ENCODE measurements at regions not wholly inside any gene's neighbourhood (a gene's known extent, or its start where the extent isn't known, plus 50 kb on each side); places are given as distances from the start of the nearest gene placed in this dataset.

- no peak for DNase-seq
These were observed 1553.0 kb upstream of the PIK3C3 start for GRCh38 chr18:40402052-40402451.

- DNase-seq = no peak
These were observed 1566.9 kb upstream of the PIK3C3 start for GRCh38 chr18:40388121-40388520.

- no peak for DNase-seq
These were observed 1567.8 kb upstream of the PIK3C3 start for GRCh38 chr18:40387130-40387787.

GRCh38 chr18:40382197-40382596 is 1572.8 kb upstream of the PIK3C3 start:
- DNase-seq = no peak

GRCh38 chr18:40380686-40381439 is 1574.2 kb upstream of the PIK3C3 start:
- DNase-seq = no peak

GRCh38 chr18:40375837-40376236 is 1579.2 kb upstream of the PIK3C3 start:
- no peak for DNase-seq

- DNase-seq = no peak
These were observed 1583.4 kb upstream of the PIK3C3 start for GRCh38 chr18:40371673-40372072.

GRCh38 chr18:40367576-40367975 is 1587.5 kb upstream of the PIK3C3 start:
- no peak for DNase-seq

- DNase-seq = no peak
These were observed 1588.5 kb upstream of the PIK3C3 start for GRCh38 chr18:40366521-40366920.

GRCh38 chr18:40365526-40365925 is 1589.5 kb upstream of the PIK3C3 start:
- DNase-seq = no peak

GRCh38 chr18:40360558-40360957 is 1594.5 kb upstream of the PIK3C3 start:
- DNase-seq = no peak

- DNase-seq = no peak
These were observed 1597.5 kb upstream of the PIK3C3 start for GRCh38 chr18:40357536-40357935.

GRCh38 chr18:40356168-40356567 is 1598.9 kb upstream of the PIK3C3 start:
- DNase-seq = no peak

- DNase-seq = no peak
These were observed 1599.3 kb upstream of the PIK3C3 start for GRCh38 chr18:40355726-40356125.

GRCh38 chr18:40348196-40348595 is 1606.8 kb upstream of the PIK3C3 start:
- DNase-seq = no peak

- DNase-seq = no peak
These were observed 1607.8 kb upstream of the PIK3C3 start for GRCh38 chr18:40347261-40347660.

GRCh38 chr18:40346146-40346545 is 1608.9 kb upstream of the PIK3C3 start:
- DNase-seq = no peak

- no peak for DNase-seq
These were observed 1613.3 kb upstream of the PIK3C3 start for GRCh38 chr18:40341701-40342100.

GRCh38 chr18:40338284-40338683 is 1616.8 kb upstream of the PIK3C3 start:
- DNase-seq = no peak

- no peak for DNase-seq
These were observed 1628.0 kb upstream of the PIK3C3 start for GRCh38 chr18:40326985-40327384.

GRCh38 chr18:40325988-40326387 is 1629.0 kb upstream of the PIK3C3 start:
- no peak for DNase-seq

- DNase-seq = no peak
These were observed 1640.8 kb upstream of the PIK3C3 start for GRCh38 chr18:40314199-40314598.

GRCh38 chr18:40313030-40313642 is 1641.9 kb upstream of the PIK3C3 start:
- no peak for DNase-seq

GRCh38 chr18:40307627-40308026 is 1647.4 kb upstream of the PIK3C3 start:
- DNase-seq = no peak
